ENCODE measurements at regions not wholly inside any gene's neighbourhood (a gene's known extent, or its start where the extent isn't known, plus 50 kb on each side); places are given as distances from the start of the nearest gene placed in this dataset.
"Not testable (repeated sequence)": the region's sequence is repeated elsewhere in the genome, so short reads cannot be mapped to it uniquely, and the experiment has no call there.

DNA sequence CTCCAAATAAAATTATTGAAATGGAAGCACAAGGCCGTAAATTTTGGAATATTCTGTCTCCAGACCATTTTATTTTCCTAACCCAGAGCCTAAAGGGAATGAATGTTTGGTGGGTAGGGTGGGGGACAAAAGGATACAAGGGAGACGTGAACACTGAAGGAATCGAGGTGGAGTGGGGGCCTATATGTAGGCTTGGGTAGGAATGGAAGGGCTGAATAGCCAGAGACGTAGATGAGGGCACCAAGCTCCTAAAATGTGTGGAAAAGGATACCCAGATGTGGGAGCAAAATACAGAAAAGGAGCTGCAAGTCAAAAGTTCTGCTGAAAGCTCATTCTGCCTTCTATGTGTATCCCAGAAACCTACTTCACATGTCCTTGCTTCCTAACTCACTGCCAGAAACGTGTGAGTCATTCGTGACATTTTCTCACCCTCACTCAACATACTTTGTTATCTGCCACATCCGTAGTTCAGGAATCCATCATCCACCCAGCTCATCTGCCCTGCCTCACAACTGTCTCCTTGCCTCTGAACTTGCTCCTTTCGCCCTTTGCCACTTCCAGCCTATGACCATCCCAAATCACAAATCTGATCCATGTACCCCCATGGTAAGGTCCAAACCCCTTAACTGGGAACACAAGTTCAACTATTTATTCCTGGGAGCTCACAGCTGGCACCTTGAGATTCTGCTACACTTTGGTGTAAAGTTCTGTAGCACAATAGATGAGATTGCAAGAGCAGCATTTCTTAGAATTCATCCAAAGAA is 84.1 kb upstream of the PRDX6 start (continued):
- TF ChIP-seq, protein P1, sequence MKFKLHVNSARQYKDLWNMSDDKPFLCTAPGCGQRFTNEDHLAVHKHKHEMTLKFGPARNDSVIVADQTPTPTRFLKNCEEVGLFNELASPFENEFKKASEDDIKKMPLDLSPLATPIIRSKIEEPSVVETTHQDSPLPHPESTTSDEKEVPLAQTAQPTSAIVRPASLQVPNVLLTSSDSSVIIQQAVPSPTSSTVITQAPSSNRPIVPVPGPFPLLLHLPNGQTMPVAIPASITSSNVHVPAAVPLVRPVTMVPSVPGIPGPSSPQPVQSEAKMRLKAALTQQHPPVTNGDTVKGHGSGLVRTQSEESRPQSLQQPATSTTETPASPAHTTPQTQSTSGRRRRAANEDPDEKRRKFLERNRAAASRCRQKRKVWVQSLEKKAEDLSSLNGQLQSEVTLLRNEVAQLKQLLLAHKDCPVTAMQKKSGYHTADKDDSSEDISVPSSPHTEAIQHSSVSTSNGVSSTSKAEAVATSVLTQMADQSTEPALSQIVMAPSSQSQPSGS (CRISPR knock-in tag; IDR thresholded peaks at IDR 0.05; ENCODE audit: borderline replicate concordance, low read depth): no peak
- TF ChIP-seq CREB1 (CRISPR knock-in tag; IDR thresholded peaks at IDR 0.05): no peak
- no peak for TF ChIP-seq NFE2L1 (CRISPR knock-in tag; IDR thresholded peaks at IDR 0.05)
- TF ChIP-seq, protein P2, sequence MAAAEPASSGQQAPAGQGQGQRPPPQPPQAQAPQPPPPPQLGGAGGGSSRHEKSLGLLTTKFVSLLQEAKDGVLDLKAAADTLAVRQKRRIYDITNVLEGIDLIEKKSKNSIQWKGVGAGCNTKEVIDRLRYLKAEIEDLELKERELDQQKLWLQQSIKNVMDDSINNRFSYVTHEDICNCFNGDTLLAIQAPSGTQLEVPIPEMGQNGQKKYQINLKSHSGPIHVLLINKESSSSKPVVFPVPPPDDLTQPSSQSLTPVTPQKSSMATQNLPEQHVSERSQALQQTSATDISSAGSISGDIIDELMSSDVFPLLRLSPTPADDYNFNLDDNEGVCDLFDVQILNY (CRISPR knock-in tag; IDR thresholded peaks at IDR 0.05): no peak
- no peak for TF ChIP-seq FOXP1 (CRISPR knock-in tag; IDR thresholded peaks at IDR 0.05; ENCODE audit: borderline replicate concordance)

DNA sequence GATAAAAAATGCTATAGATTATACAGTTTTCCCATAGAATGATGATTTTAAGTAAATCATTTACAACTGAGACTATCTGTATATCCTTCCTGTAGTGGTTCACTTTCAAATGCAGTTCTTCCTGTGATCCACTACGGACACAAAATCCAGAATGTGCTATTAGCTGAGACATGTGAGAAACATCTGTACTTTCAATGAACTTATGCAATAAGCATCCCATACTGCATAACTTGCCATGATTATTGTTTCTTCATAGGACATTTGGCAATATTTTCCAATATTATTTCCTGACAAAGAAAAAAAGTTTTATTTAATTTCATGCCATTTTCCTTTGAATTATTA is 83.5 kb upstream of the PRDX6 start:
- CTCF ChIA-PET: no interaction called here
- no peak for ATAC-seq
- POLR2A ChIA-PET: no interaction called here
- Mint-ChIP-seq H3K4me1 (0 out of 2 replicates have a peak, but pooled peaks cover 5% of the 10 kb centered on the region), H3K4me3 (no peak overlapping the region), H3K9me3 (peaks cover 7% of the 10 kb centered on the region), H3K36me3 (peaks cover 7% of the 10 kb centered on the region), H3K27ac (no peak overlapping the region), H3K27me3 (ENCODE audit: low read depth) (no peaks in the 10 kb centered on the region)
- TF ChIP-seq CREM (CRISPR knock-in tag; IDR thresholded peaks at IDR 0.05) (no peak), RORB (CRISPR knock-in tag; IDR thresholded peaks at IDR 0.05) (no peak), JUN (CRISPR knock-in tag; IDR thresholded peaks at IDR 0.05) (no peak), SMAD3 (CRISPR knock-in tag; IDR thresholded peaks at IDR 0.05; ENCODE audit: borderline replicate concordance) (no peak), SP1 (CRISPR knock-in tag; conservative IDR thresholded peaks at IDR 0.05) (no peak), NFE2L1 (CRISPR knock-in tag; IDR thresholded peaks at IDR 0.05) (no peak), CBFB (CRISPR knock-in tag; IDR thresholded peaks at IDR 0.05; ENCODE audit: low read depth) (no peak), GRHL2 (CRISPR knock-in tag; IDR thresholded peaks at IDR 0.05; ENCODE audit: insufficient replicate concordance, severe bottlenecking) (no peak), FOXJ3 (CRISPR knock-in tag; IDR thresholded peaks at IDR 0.05; ENCODE audit: borderline replicate concordance) (no peak), KAT7 (CRISPR knock-in tag; IDR thresholded peaks at IDR 0.05; ENCODE audit: borderline replicate concordance) (no peak), ZMAT4 (CRISPR knock-in tag; IDR thresholded peaks at IDR 0.05) (no peak), MXD4 (CRISPR knock-in tag; IDR thresholded peaks at IDR 0.05; ENCODE audit: borderline replicate concordance) (no peak), ZNF317 (CRISPR knock-in tag; IDR thresholded peaks at IDR 0.05; ENCODE audit: borderline replicate concordance, low read depth) (no peak), ZNF219 (CRISPR knock-in tag; IDR thresholded peaks at IDR 0.05; ENCODE audit: borderline replicate concordance) (no peak), PRRX2 (CRISPR knock-in tag; IDR thresholded peaks at IDR 0.05) (no peak), IRF2 (CRISPR knock-in tag; IDR thresholded peaks at IDR 0.05; ENCODE audit: borderline replicate concordance, low read depth) (no peak), ZNF532 (CRISPR knock-in tag; IDR thresholded peaks at IDR 0.05; ENCODE audit: borderline replicate concordance) (no peak), ESRRA (CRISPR knock-in tag; IDR thresholded peaks at IDR 0.05; ENCODE audit: borderline replicate concordance) (no peak)
- TF ChIP-seq, protein P3, sequence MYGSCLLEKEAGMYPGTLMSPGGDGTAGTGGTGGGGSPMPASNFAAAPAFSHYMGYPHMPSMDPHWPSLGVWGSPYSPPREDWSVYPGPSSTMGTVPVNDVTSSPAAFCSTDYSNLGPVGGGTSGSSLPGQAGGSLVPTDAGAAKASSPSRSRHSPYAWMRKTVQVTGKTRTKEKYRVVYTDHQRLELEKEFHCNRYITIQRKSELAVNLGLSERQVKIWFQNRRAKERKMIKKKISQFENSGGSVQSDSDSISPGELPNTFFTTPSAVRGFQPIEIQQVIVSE (CRISPR knock-in tag; IDR thresholded peaks at IDR 0.05; ENCODE audit: borderline replicate concordance): no peak
- TF ChIP-seq, protein P2 (CRISPR knock-in tag; IDR thresholded peaks at IDR 0.05): no peak
- DNase-seq (ENCODE audit: low spot score): no peak

GRCh38 chr1:173394813-173395212 is 82.3 kb upstream of the PRDX6 start:
- H3K27me3 Mint-ChIP-seq (ENCODE audit: low read depth); H3K4me3 Mint-ChIP-seq; DNase-seq (ENCODE audit: low spot score); POLR2A ChIA-PET; ATAC-seq; CTCF ChIA-PET; H3K27ac Mint-ChIP-seq: not testable (repeated sequence)
- Mint-ChIP-seq H3K36me3 (peaks cover 12% of the 10 kb centered on the region), H3K4me1 (peaks cover 12% of the 10 kb centered on the region), H3K9me3 (peaks cover 18% of the 10 kb centered on the region)

All from WTC11 (cell line).